ENCODE measurements at regions not wholly inside any gene's neighbourhood (a gene's known extent, or its start where the extent isn't known, plus 50 kb on each side); places are given as distances from the start of the nearest gene placed in this dataset.

GRCh38 chr2:150101947-150102346, 385.5 kb downstream of the RND3 start:
- TF ChIP-seq CTCF (IDR thresholded peaks at IDR 0.05; ENCODE audit: low read length): no peak
- no peak for TF ChIP-seq EZH2 (IDR thresholded peaks at IDR 0.05; ENCODE audit: borderline replicate concordance, low read length)
